ENCODE measurements at regions not wholly inside any gene's neighbourhood (a gene's known extent, or its start where the extent isn't known, plus 50 kb on each side); places are given as distances from the start of the nearest gene placed in this dataset.

- dilution Hi-C loops (cut with MboI; ENCODE audit: extremely low pct_ligation_motif_present, low sequenced_read_pairs): no loop called here
- no peaks in the 10 kb centered on the region for H3K79me2 ChIP-seq (ENCODE audit: control insufficient read depth, insufficient read depth, low read length)
- TF ChIP-seq CTCF (optimal IDR thresholded peaks at IDR 0.05 in 1 of 3, IDR thresholded peaks at IDR 0.05 in 1 of 3, conservative IDR thresholded peaks at IDR 0.05 in 1 of 3; ENCODE audit: extremely low read depth in 1 of 3, insufficient read depth in 2 of 3, low read length in 3 of 3): no peak
- TF ChIP-seq EZH2 (IDR thresholded peaks at IDR 0.05; ENCODE audit: low read length): no peak
Measured at GRCh38 chr3:144774897-144775296, 803.3 kb downstream of the DIPK2A start.

GRCh38 chr3:144775551-144775950 lies 803.9 kb downstream of the DIPK2A start:
- no peak for TF ChIP-seq CTCF (optimal IDR thresholded peaks at IDR 0.05 in 1 of 3, IDR thresholded peaks at IDR 0.05 in 1 of 3, conservative IDR thresholded peaks at IDR 0.05 in 1 of 3; ENCODE audit: extremely low read depth in 1 of 3, insufficient read depth in 2 of 3, low read length in 3 of 3)
- TF ChIP-seq EZH2 (IDR thresholded peaks at IDR 0.05; ENCODE audit: low read length): no peak
- H3K27ac ChIP-seq (ENCODE audit: control insufficient read depth, insufficient read depth, low read length): no peak overlapping the region
- H3K36me3 ChIP-seq (ENCODE audit: control insufficient read depth in 2 of 2, extremely low read depth in 1 of 2, insufficient read depth in 2 of 2, low read length in 2 of 2): no peaks in the 10 kb centered on the region
- H3K9ac ChIP-seq (ENCODE audit: control insufficient read depth, extremely low read depth, insufficient read depth, low read length): no peak overlapping the region
- no peaks in the 10 kb centered on the region for H3K4me1 ChIP-seq (ENCODE audit: control insufficient read depth, extremely low read depth, insufficient read depth, low read length)
- dilution Hi-C loops (cut with MboI; ENCODE audit: extremely low pct_ligation_motif_present, low sequenced_read_pairs): no loop called here
- FAIRE-seq: no peak
- no peak for DNase-seq (ENCODE audit: low read depth, low spot score)
- no peaks in the 10 kb centered on the region for H4K20me1 ChIP-seq (ENCODE audit: control insufficient read depth, extremely low read depth, insufficient read depth, low read length)
- no peaks in the 10 kb centered on the region for H3K9me3 ChIP-seq (ENCODE audit: control insufficient read depth, low read depth, low read length)
- no peak overlapping the region for H3K4me3 ChIP-seq (ENCODE audit: control insufficient read depth in 2 of 3, extremely low read depth in 1 of 3, insufficient read depth in 2 of 3, low read depth in 1 of 3, low read length in 3 of 3)
- H3K4me2 ChIP-seq (ENCODE audit: control insufficient read depth, extremely low read depth, insufficient read depth, low read depth, low read length): no peak overlapping the region
- no peaks in the 10 kb centered on the region for H3K79me2 ChIP-seq (ENCODE audit: control insufficient read depth, insufficient read depth, low read length)
- no peak overlapping the region for H2AFZ ChIP-seq (ENCODE audit: control insufficient read depth, low read length)
- H3K9me1 ChIP-seq (ENCODE audit: control insufficient read depth, extremely low read depth, insufficient read depth, low read length): no peaks in the 10 kb centered on the region
- no peaks in the 10 kb centered on the region for H3K27me3 ChIP-seq (ENCODE audit: control insufficient read depth, extremely low read depth, insufficient read depth, low read length)

More at GRCh38 chr3:144774897-144775296, 803.3 kb downstream of the DIPK2A start:
- Histone ChIP-seq H3K4me3 (ENCODE audit: control insufficient read depth in 2 of 3, extremely low read depth in 1 of 3, insufficient read depth in 2 of 3, low read depth in 1 of 3, low read length in 3 of 3) (no peak overlapping the region), H2AFZ (ENCODE audit: control insufficient read depth, low read length) (no peak overlapping the region), H3K9ac (ENCODE audit: control insufficient read depth, extremely low read depth, insufficient read depth, low read length) (no peak overlapping the region), H3K36me3 (ENCODE audit: control insufficient read depth in 2 of 2, extremely low read depth in 1 of 2, insufficient read depth in 2 of 2, low read length in 2 of 2) (no peaks in the 10 kb centered on the region), H3K4me2 (ENCODE audit: control insufficient read depth, extremely low read depth, insufficient read depth, low read depth, low read length) (no peak overlapping the region), H3K9me3 (ENCODE audit: control insufficient read depth, low read depth, low read length) (no peaks in the 10 kb centered on the region), H4K20me1 (ENCODE audit: control insufficient read depth, extremely low read depth, insufficient read depth, low read length) (no peaks in the 10 kb centered on the region), H3K4me1 (ENCODE audit: control insufficient read depth, extremely low read depth, insufficient read depth, low read length) (no peaks in the 10 kb centered on the region), H3K27me3 (ENCODE audit: control insufficient read depth, extremely low read depth, insufficient read depth, low read length) (no peaks in the 10 kb centered on the region), H3K9me1 (ENCODE audit: control insufficient read depth, extremely low read depth, insufficient read depth, low read length) (no peaks in the 10 kb centered on the region), H3K27ac (ENCODE audit: control insufficient read depth, insufficient read depth, low read length) (no peak overlapping the region)
- no peak for FAIRE-seq
- DNase-seq (ENCODE audit: low read depth, low spot score): no peak
